Upper lobe of left lung (tissue), 6 donors: ENCODE measurements at regions not wholly inside any gene's neighbourhood (a gene's known extent, or its start where the extent isn't known, plus 50 kb on each side); places are given as distances from the start of the nearest gene placed in this dataset.

Experiments
- ATAC-seq, 2 donors: fragments of 200-7000 bp; cut with Tn5 transposase; one replicate each; pipeline ENCODE4 v1.9.1; 2022; ENCODE audit warnings: mild to moderate bottlenecking in 2 of 2, moderate library complexity in 2 of 2; ENCODE audit not compliant: low FRiP score in 2 of 2
- DNase-seq, 2 donors: peaks; one replicate each; pipeline ENCODE4 v3.0.0-alpha.2; 2019 to 2020
- H3K27ac ChIP-seq, 4 donors: fragments of 200-600 bp; sonication (generic); one replicate each; pipeline ENCODE4 v1.5.1; 2016 to 2019
- H3K27me3 ChIP-seq, 4 donors: fragments of 200-600 bp; sonication (generic); one replicate each; pipeline ENCODE4 v1.5.1; 2017 to 2019
- H3K36me3 ChIP-seq, 4 donors: fragments of 200-600 bp; sonication (generic); one replicate each; pipeline ENCODE4 v1.5.1; 2016 to 2019
- H3K4me1 ChIP-seq, 4 donors: fragments of 200-600 bp; sonication (generic); one replicate each; pipeline ENCODE4 v1.5.1; 2018 to 2019
- H3K4me3 ChIP-seq, 4 donors: fragments of 200-600 bp; sonication (generic); one replicate each; pipeline ENCODE4 v1.5.1; 2017 to 2019; ENCODE audit warnings: mild to moderate bottlenecking in 2 of 4, moderate library complexity in 1 of 4
- H3K9me3 ChIP-seq, 4 donors: fragments of 200-600 bp; sonication (generic); one replicate each; pipeline ENCODE4 v1.5.1; 2018 to 2019
- CTCF ChIP-seq, 6 experiments: fragments of 450-650 bp in 4 of 6; fragments of 200-600 bp in 2 of 6; sonication (generic) in 2 of 6; IDR thresholded peaks; one replicate each; pipeline ENCODE4 v1.5.1; 2016 to 2019; ENCODE audit warnings: antibody characterized with exemption in 6 of 6
- EP300 ChIP-seq, 4 donors: sonication (generic); formaldehyde crosslinking; IDR thresholded peaks; one replicate each; pipeline ENCODE4 v1.5.1; 2017; ENCODE audit warnings: antibody characterized with exemption in 4 of 4, control low read depth in 2 of 4
- POLR2A ChIP-seq, 4 donors: fragments of 450-650 bp; IDR thresholded peaks; one replicate each; pipeline ENCODE4 v1.5.1; 2016 to 2017; ENCODE audit warnings: antibody characterized with exemption in 4 of 4, mild to moderate bottlenecking in 2 of 4
- POLR2AphosphoS5 ChIP-seq, 2 donors: sonication (generic); formaldehyde crosslinking; IDR thresholded peaks; one replicate each; pipeline ENCODE4 v1.5.1; 2017; ENCODE audit warnings: antibody characterized with exemption in 2 of 2
- whole genome bisulfite sequencing, 2 donors: methylation state at CpG; one replicate each; pipeline ENCODE4 v1.1.5; 2017 to 2018; 5-methylcytosine and 5-hydroxymethylcytosine counted together
- donor health status: DM: no; HTN: no; CAD: no; lungs with moderate emphysema.
- donor health status: DM: no; HTN: yes; CAD: no; lungs with severe emphysema.

DNA sequence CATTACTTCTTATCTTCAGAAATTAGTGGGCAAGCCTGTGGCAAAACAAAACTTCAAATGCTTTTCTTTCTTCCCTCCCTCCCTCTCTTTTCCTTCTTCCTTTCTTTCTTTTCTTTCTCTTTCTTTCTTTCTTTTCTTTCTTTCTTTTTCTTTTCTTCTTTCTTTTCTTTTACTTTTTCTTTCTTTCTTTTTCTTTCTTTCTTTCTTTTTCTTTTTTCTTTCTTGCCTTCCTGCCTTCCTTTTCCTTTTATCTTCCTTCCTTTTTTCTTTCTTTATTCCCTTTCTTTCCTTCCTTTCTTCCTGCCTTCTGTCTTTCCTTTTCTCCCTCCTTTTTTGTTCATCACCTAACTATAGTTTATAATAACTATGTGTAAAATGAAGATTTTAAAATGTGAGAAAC lies 295.1 kb downstream of the SMOC2 start:
- H3K9me3 ChIP-seq = peaks cover 0 to 11% (median 2%) of the 10 kb centered on the region in 4 donors
- TF ChIP-seq POLR2AphosphoS5 (IDR thresholded peaks at IDR 0.05) = no peak
- TF ChIP-seq POLR2A (IDR thresholded peaks at IDR 0.05) = no peak
- TF ChIP-seq CTCF (IDR thresholded peaks at IDR 0.05) = no peak
- no peak for TF ChIP-seq EP300 (IDR thresholded peaks at IDR 0.05)
- no peaks in the 10 kb centered on the region for H3K36me3 ChIP-seq
- DNase-seq (no peak), ATAC-seq (no peak)
- no peak overlapping the region for H3K27ac ChIP-seq
- H3K4me1 ChIP-seq = no peaks in the 10 kb centered on the region
- H3K4me3 ChIP-seq = no peak overlapping the region
- H3K27me3 ChIP-seq = no peaks in the 10 kb centered on the region

DNA sequence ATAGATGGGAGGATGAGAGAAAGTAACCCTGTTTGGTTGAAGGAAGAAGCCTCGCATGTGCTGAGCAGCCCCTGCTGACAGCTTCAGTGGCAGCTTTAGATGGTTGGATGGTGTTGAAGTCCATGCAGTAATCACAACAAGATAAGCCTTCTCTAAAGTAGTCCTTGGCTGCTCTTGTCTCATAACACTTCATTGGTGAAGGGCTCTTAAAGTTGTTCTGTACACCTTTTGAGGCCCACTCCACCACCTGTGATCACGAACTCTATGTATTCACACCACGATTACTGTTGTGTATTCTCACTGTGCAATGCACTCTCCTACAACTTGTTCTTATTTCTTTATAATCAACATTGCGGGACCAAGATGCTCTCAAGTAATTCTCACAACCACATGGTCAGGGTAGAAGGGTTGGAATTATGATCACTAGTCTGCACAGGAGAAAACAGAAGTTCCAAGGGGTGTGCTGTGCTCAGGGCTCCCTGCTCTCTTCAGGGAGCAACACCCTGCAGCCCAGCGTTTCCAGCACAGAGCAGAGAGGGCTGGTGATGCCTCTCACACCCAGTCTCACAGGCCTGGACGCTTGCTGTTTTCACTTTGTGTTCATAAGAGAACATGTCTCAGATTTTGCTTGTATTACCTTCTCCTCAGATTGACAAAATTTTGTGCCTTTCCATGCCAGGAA lies 294.4 kb downstream of the SMOC2 start:
- Histone ChIP-seq H3K36me3 (no peaks in the 10 kb centered on the region), H3K27me3 (no peaks in the 10 kb centered on the region), H3K9me3 (peaks cover 0 to 11% (median 2%) of the 10 kb centered on the region in 4 donors), H3K4me1 (no peaks in the 10 kb centered on the region), H3K27ac (no peak overlapping the region), H3K4me3 (no peak overlapping the region)
- ATAC-seq = peak; percentile 41 to 82
- DNase-seq = peak in 1 of 2 donors; percentile 39
- 47 to 58% methylated on average over 6 of the region's 6 CpGs for WGBS, 2 donors
- TF ChIP-seq POLR2AphosphoS5 (IDR thresholded peaks at IDR 0.05) = peak in 1 of 2 donors; percentile 56
- TF ChIP-seq POLR2A (IDR thresholded peaks at IDR 0.05) = no peak
- peak in 1 of 4 donors; percentile 84 for TF ChIP-seq EP300 (IDR thresholded peaks at IDR 0.05)

DNA sequence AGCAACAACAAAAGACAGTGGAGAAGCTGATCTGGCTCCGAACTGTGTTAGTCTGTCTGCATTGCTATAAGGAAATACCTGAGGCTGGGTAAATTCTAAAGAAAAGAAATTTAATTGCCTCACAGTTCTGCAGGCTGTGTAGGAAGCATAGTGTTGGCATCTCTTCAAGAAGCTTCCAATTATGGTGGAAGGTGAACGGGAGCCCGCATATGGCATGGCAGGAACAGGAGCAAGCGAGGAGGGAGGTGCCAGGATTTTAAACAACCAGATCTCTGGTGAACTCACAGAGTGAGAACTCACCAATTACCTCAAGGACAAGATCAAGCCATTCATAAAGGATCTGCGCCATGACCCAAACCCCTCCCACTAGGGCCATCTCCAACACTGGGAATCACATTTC lies 293.5 kb downstream of the SMOC2 start:
- no peaks in the 10 kb centered on the region for H3K4me1 ChIP-seq
- no peak for ATAC-seq
- 77% methylated on average over 5 of the region's 5 CpGs for WGBS, 2 donors
- no peaks in the 10 kb centered on the region for H3K36me3 ChIP-seq
- no peaks in the 10 kb centered on the region for H3K27me3 ChIP-seq
- TF ChIP-seq CTCF (IDR thresholded peaks at IDR 0.05) (no peak), POLR2A (IDR thresholded peaks at IDR 0.05) (no peak), POLR2AphosphoS5 (IDR thresholded peaks at IDR 0.05) (no peak), EP300 (IDR thresholded peaks at IDR 0.05) (no peak)
- peaks cover 0 to 11% (median 2%) of the 10 kb centered on the region in 4 donors for H3K9me3 ChIP-seq
- H3K4me3 ChIP-seq = no peak overlapping the region
- no peak for DNase-seq
- H3K27ac ChIP-seq = no peak overlapping the region

DNA sequence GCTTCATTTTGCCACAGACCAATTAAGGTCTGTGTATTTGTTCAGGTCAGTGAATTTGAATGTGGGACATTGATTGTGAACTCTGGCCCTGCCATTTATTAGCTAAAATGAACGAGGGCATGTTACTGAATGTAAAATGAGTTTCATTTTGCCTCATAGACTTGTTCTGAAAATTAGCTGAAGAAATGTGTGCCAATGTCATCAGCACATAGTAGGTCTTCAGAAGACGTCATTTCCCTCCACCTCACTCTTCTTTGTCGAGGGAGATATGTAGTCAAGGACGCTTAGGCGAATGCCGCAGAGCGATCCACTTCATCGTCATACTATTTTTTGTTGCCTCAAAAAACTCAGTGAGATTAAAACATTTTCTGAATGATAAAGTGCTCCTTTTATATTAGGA lies 291.7 kb downstream of the SMOC2 start:
- H3K36me3 ChIP-seq = no peaks in the 10 kb centered on the region
- H3K4me3 ChIP-seq = no peak overlapping the region
- no peak for ATAC-seq
- H3K27ac ChIP-seq = no peak overlapping the region
- WGBS, 2 donors = 72 to 85% methylated on average over 8 of the region's 8 CpGs
- H3K27me3 ChIP-seq = no peaks in the 10 kb centered on the region
- DNase-seq = no peak
- TF ChIP-seq CTCF (IDR thresholded peaks at IDR 0.05) (no peak), POLR2AphosphoS5 (IDR thresholded peaks at IDR 0.05) (no peak), EP300 (IDR thresholded peaks at IDR 0.05) (no peak), POLR2A (IDR thresholded peaks at IDR 0.05) (no peak)
- H3K4me1 ChIP-seq = no peaks in the 10 kb centered on the region
- peaks cover 0 to 1% (median 0%) of the 10 kb centered on the region in 4 donors for H3K9me3 ChIP-seq

DNA sequence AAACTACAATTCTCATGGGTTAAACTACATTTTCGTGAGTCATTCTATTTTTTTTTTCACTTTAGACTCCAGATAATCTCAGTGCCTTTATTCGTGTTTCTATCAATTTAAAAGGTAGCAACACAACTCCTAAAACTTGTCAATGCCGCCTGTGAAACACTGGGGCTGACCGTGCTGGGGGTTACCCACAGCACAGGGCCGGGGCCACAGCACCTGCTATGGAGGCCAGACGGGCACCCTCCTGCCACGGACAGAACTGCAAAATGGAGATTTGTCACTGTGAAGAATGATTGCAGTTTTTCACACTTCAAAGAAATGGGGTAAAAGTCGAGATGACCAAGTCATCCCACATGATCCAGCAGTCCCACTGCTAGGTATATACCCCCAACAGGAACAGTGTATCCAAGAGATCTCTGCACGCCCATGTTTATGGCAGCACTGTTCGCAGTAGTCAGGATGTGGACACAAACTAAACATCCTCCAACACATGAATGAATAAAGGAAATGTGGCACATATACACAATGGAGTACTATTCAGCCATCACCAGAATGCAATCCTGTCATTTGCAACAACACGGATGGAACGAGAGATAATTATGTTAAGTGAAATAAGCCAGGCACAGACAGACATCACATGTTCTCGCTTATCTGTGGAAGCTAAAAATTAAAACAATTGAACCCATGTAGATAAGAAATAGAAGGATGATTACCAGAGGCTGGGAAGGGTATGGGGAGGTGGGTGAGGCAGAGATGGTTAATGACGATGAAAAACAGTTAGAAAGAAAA lies 290.1 kb downstream of the SMOC2 start:
- ATAC-seq (no peak), DNase-seq (no peak)
- no peaks in the 10 kb centered on the region for H3K9me3 ChIP-seq
- no peaks in the 10 kb centered on the region for H3K4me1 ChIP-seq
- H3K27me3 ChIP-seq = no peaks in the 10 kb centered on the region
- H3K27ac ChIP-seq = no peak overlapping the region
- WGBS, 2 donors = 81% methylated on average over 14 of the region's 14 CpGs
- no peak for TF ChIP-seq POLR2AphosphoS5 (IDR thresholded peaks at IDR 0.05)
- no peak for TF ChIP-seq CTCF (IDR thresholded peaks at IDR 0.05)
- TF ChIP-seq EP300 (IDR thresholded peaks at IDR 0.05) = no peak
- no peaks in the 10 kb centered on the region for H3K36me3 ChIP-seq
- no peak overlapping the region for H3K4me3 ChIP-seq
